PC-9 (cell line): ENCODE measurements at regions not wholly inside any gene's neighbourhood (a gene's known extent, or its start where the extent isn't known, plus 50 kb on each side); places are given as distances from the start of the nearest gene placed in this dataset.
"Not testable (repeated sequence)": the region's sequence is repeated elsewhere in the genome, so short reads cannot be mapped to it uniquely, and the experiment has no call there.

Experiments
- BruUV-seq: library from RNA; stranded (reverse); fragments of 400-500 nt; replicated peaks from 2 replicates; lab custom pipeline; 2021; lab: Mats Ljungman, UMichigan
- CTCF ChIA-PET: fragments of 300-600 bp; sonication (Branson Sonifier 250); formaldehyde crosslinking; loops from one replicate; lab custom pipeline; 2022; ENCODE audit warnings: antibody characterized with exemption; lab: Charles Lee
- POLR2A ChIA-PET: fragments of 300-600 bp; sonication (Branson Sonifier 250); formaldehyde crosslinking; loops from one replicate; lab custom pipeline; 2022; ENCODE audit warnings: antibody characterized with exemption; ENCODE audit not compliant: unreplicated experiment; lab: Charles Lee
- DNase-seq, 2 experiments: peaks; one replicate each; pipeline versions ENCODE4 v3.0.0 to v3.0.0-alpha.2; 2015 to 2022; ENCODE audit warnings: mixed read lengths in 1 of 2
- H2AFZ ChIP-seq: fragments of 200-600 bp; sonication (generic); 2 replicates; pipeline ENCODE4 v1.8.1; 2017; ENCODE audit warnings: antibody characterized with exemption
- H3F3A ChIP-seq: fragments of 200-600 bp; sonication (generic); 2 replicates; pipeline ENCODE4 v1.8.1; 2017; ENCODE audit warnings: antibody characterized with exemption, mild to moderate bottlenecking, low read depth; ENCODE audit not compliant: insufficient read depth
- H3K27ac ChIP-seq: fragments of 200-600 bp; sonication (generic); 2 replicates; pipeline ENCODE4 v1.6.1; 2016; ENCODE audit warnings: mixed run types
- H3K27me3 ChIP-seq: fragments of 200-600 bp; sonication (generic); 2 replicates; pipeline ENCODE4 v1.6.1; 2016; ENCODE audit warnings: low read depth, mixed run types; ENCODE audit not compliant: insufficient read depth
- H3K36me3 ChIP-seq: fragments of 200-600 bp; sonication (generic); 2 replicates; pipeline ENCODE4 v1.6.1; 2016; ENCODE audit warnings: low read depth, mixed run types
- H3K4me1 ChIP-seq: fragments of 200-600 bp; sonication (generic); replicated peaks from 2 replicates; pipeline ENCODE4 v1.6.1; 2016; ENCODE audit warnings: mixed run types; ENCODE audit not compliant: insufficient read depth
- H3K4me2 ChIP-seq: fragments of 200-600 bp; sonication (generic); 2 replicates; pipeline ENCODE4 v1.6.1; 2017; ENCODE audit warnings: mixed run types
- H3K4me3 ChIP-seq: fragments of 200-600 bp; sonication (generic); 2 replicates; pipeline ENCODE4 v1.6.1; 2016; ENCODE audit warnings: mixed run types
- H3K79me2 ChIP-seq: fragments of 200-600 bp; sonication (generic); 2 replicates; pipeline ENCODE4 v1.6.1; 2017; ENCODE audit warnings: low read depth, mixed run types
- H3K9me2 ChIP-seq: fragments of 200-600 bp; sonication (generic); 2 replicates; pipeline ENCODE4 v1.8.1; 2017; ENCODE audit warnings: mild to moderate bottlenecking; ENCODE audit not compliant: insufficient read depth
- H3K9me3 ChIP-seq: fragments of 200-600 bp; sonication (generic); 2 replicates; pipeline ENCODE4 v1.8.1; 2016; ENCODE audit warnings: low read depth; ENCODE audit not compliant: insufficient read depth
- H4K20me1 ChIP-seq: fragments of 200-600 bp; sonication (generic); 2 replicates; pipeline ENCODE4 v1.8.1; 2017; ENCODE audit not compliant: insufficient read depth
- CTCF ChIP-seq: fragments of 200-600 bp; sonication (generic); conservative IDR thresholded peaks from 2 replicates; pipeline ENCODE4 v1.6.1; 2017; ENCODE audit warnings: mixed run types, antibody characterized with exemption, mild to moderate bottlenecking, moderate library complexity
- EZH2 ChIP-seq: fragments of 200-600 bp; sonication (generic); IDR thresholded peaks from 2 replicates; pipeline ENCODE4 v1.8.0; 2017; ENCODE audit warnings: antibody characterized with exemption, low read depth
- intact Hi-C: fragments of 100-400 bp; cut with micrococcal nuclease; formaldehyde crosslinking; loops from one replicate; pipeline ENCODE4 v1.10.0; 2022; ENCODE audit not compliant: unreplicated experiment

- no peak for TF ChIP-seq EZH2
- no peak for TF ChIP-seq CTCF
- Histone ChIP-seq H3F3A (no peaks in the 10 kb centered on the region), H3K9me2 (no peaks in the 10 kb centered on the region), H3K27me3 (peaks cover 37% of the 10 kb centered on the region), H4K20me1 (no peaks in the 10 kb centered on the region), H3K27ac (no peak overlapping the region), H3K4me1 (no peaks in the 10 kb centered on the region), H3K9me3 (no peaks in the 10 kb centered on the region), H3K4me3 (no peak overlapping the region), H3K4me2 (no peak overlapping the region), H3K79me2 (no peaks in the 10 kb centered on the region), H3K36me3 (no peaks in the 10 kb centered on the region), H2AFZ (no peak overlapping the region)
- CTCF ChIA-PET: no interaction called here
- no TSS peak for BruUV-seq
- intact Hi-C loops: no loop called here
- no peak for DNase-seq
- POLR2A ChIA-PET: no interaction called here
These were observed 143.9 kb downstream of the OR4M2 start for GRCh38 chr15:22224241-22224671.

GRCh38 chr15:22224961-22225360 lies 144.6 kb downstream of the OR4M2 start:
- BruUV-seq, H3K4me3 ChIP-seq, H3K79me2 ChIP-seq, H3K9me3 ChIP-seq, H3K4me1 ChIP-seq, intact Hi-C loops, H3K36me3 ChIP-seq, H3K4me2 ChIP-seq, DNase-seq, CTCF ChIA-PET, H3K27ac ChIP-seq, H3K9me2 ChIP-seq, H4K20me1 ChIP-seq, POLR2A ChIA-PET, H3F3A ChIP-seq, H2AFZ ChIP-seq: not testable (repeated sequence)
- peaks cover 43% of the 10 kb centered on the region for H3K27me3 ChIP-seq

- H3K4me1 ChIP-seq: no peaks in the 10 kb centered on the region
- POLR2A ChIA-PET: no interaction called here
- no peaks in the 10 kb centered on the region for H3K9me3 ChIP-seq
- H3K79me2 ChIP-seq: no peaks in the 10 kb centered on the region
- no peak overlapping the region for H2AFZ ChIP-seq
- intact Hi-C loops: no loop called here
- H3K27me3 ChIP-seq: peaks cover 45% of the 10 kb centered on the region
- no peak overlapping the region for H3K4me3 ChIP-seq
- no peaks in the 10 kb centered on the region for H3F3A ChIP-seq
- CTCF ChIA-PET: no interaction called here
- BruUV-seq: no TSS peak
- TF ChIP-seq EZH2 (no peak), CTCF (no peak)
- no peaks in the 10 kb centered on the region for H3K36me3 ChIP-seq
- no peaks in the 10 kb centered on the region for H3K9me2 ChIP-seq
- no peak overlapping the region for H3K4me2 ChIP-seq
- no peak overlapping the region for H3K27ac ChIP-seq
- DNase-seq: no peak
- no peaks in the 10 kb centered on the region for H4K20me1 ChIP-seq
These were observed 145.9 kb downstream of the OR4M2 start for GRCh38 chr15:22226034-22226790.
